Common myeloid progenitor, CD34-positive (primary cell): ENCODE measurements at regions not wholly inside any gene's neighbourhood (a gene's known extent, or its start where the extent isn't known, plus 50 kb on each side); places are given as distances from the start of the nearest gene placed in this dataset.

Experiments
- CTCF ChIA-PET: fragments of 350-600 bp; sonication (Branson Sonifier 250); formaldehyde crosslinking; loops from one replicate; lab custom pipeline; 2021; ENCODE audit warnings: antibody characterized with exemption; lab: Charles Lee
- POLR2A ChIA-PET: fragments of 350-600 bp; sonication (Branson Sonifier 250); formaldehyde crosslinking; loops from one replicate; lab custom pipeline; 2021; ENCODE audit warnings: antibody characterized with exemption; lab: Charles Lee
- DNase-seq, 3 donors: peaks; one replicate each; pipeline versions ENCODE4 v3.0.0 to v3.0.0-alpha.2; 2013
- H3K27ac ChIP-seq, 2 experiments: 1 replicate in 1 of 2; 2 replicates in 1 of 2; pipeline ENCODE4 v1.7.0; 2013; ENCODE audit warnings: inconsistent platforms in 2 of 2, low read length in 2 of 2, mild to moderate bottlenecking in 2 of 2, low read depth in 1 of 2, moderate library complexity in 1 of 2; ENCODE audit not compliant: severe bottlenecking in 2 of 2, insufficient read depth in 1 of 2, poor library complexity in 1 of 2
- H3K27me3 ChIP-seq, 5 experiments: replicated peaks in 2 of 5; 1 replicate in 3 of 5; 2 replicates in 2 of 5; pipeline versions ENCODE4 v1.6.1 to v1.7.0; 2013; ENCODE audit warnings: low read length in 4 of 5, mild to moderate bottlenecking in 2 of 5, moderate library complexity in 2 of 5, inconsistent platforms in 1 of 5; ENCODE audit not compliant: insufficient read depth in 5 of 5, control insufficient read depth in 4 of 5
- H3K36me3 ChIP-seq, 4 experiments: 1 replicate in 2 of 4; 2 replicates in 2 of 4; pipeline versions ENCODE4 v1.6.1 to v1.7.0; 2013; ENCODE audit warnings: low read length in 3 of 4, control low read depth in 1 of 4, mild to moderate bottlenecking in 1 of 4; ENCODE audit not compliant: control insufficient read depth in 4 of 4, insufficient read depth in 4 of 4
- H3K4me1 ChIP-seq, 4 experiments: 1 replicate in 3 of 4; 2 replicates in 1 of 4; pipeline versions ENCODE4 v1.6.1 to v1.7.1; 2013; ENCODE audit warnings: low read length in 3 of 4, mild to moderate bottlenecking in 3 of 4, control low read depth in 1 of 4, inconsistent platforms in 1 of 4, moderate library complexity in 1 of 4; ENCODE audit not compliant: control insufficient read depth in 4 of 4, insufficient read depth in 4 of 4; ENCODE audit errors: control extremely low read depth in 1 of 4
- H3K4me3 ChIP-seq, 7 experiments: 1 replicate in 4 of 7; 2 replicates in 3 of 7; pipeline versions ENCODE4 v1.5.1 to v1.7.0; 2013; ENCODE audit warnings: mild to moderate bottlenecking in 7 of 7, low read length in 6 of 7, moderate library complexity in 6 of 7, inconsistent platforms in 2 of 7, low read depth in 2 of 7, control low read depth in 1 of 7; ENCODE audit not compliant: insufficient read depth in 4 of 7, control insufficient read depth in 1 of 7; ENCODE audit errors: extremely low read depth in 1 of 7
- H3K9me3 ChIP-seq, 5 experiments: 1 replicate in 4 of 5; 2 replicates in 1 of 5; pipeline versions ENCODE4 v1.6.1 to v1.7.1; 2013; ENCODE audit warnings: low read length in 4 of 5, mild to moderate bottlenecking in 2 of 5, inconsistent platforms in 1 of 5, low read depth in 1 of 5, moderate library complexity in 1 of 5; ENCODE audit not compliant: control insufficient read depth in 4 of 5, insufficient read depth in 2 of 5; ENCODE audit errors: control extremely low read depth in 1 of 5
- WGBS: methylation state at CpG from one replicate; pipeline ENCODE4 v1.1.5; 2013; ENCODE audit not compliant: insufficient coverage; 5-methylcytosine and 5-hydroxymethylcytosine counted together

DNA sequence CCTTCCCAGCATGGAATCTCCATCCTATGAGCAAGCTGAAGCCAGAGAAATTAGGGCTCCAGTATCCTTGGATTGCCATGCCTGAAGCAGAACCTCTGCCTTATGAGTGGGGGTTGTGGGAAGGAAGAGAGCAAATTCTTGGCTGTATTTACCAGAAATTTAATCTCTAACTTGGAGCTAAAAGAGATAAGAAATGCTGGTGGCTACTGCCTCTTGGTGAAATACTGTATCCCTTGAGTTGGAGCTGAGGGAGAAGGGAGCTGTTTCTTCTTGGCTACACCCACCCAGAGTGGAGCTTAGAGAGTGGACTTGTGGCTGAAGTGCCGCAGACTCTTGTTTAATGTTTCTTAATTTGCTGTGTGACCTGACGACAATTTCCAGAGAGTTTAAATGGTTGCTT, 447.3 kb downstream of the ARHGEF28 start:
- Histone ChIP-seq H3K27me3 (no peaks in the 10 kb centered on the region), H3K9me3 (peaks cover 0 to 2% (median 0%) of the 10 kb centered on the region in 5 experiments), H3K27ac (no peak overlapping the region), H3K4me1 (no peaks in the 10 kb centered on the region), H3K4me3 (no peak overlapping the region), H3K36me3 (no peaks in the 10 kb centered on the region)
- 100% methylated on average over 1 of the region's 2 CpGs for WGBS
- CTCF ChIA-PET = interaction anchor here (0.7 to 1.2 kb wide), 3 partner anchors 8 to 245 kb away, joined by 3 read pairs; no protein-coding TSS in a partner anchor
- POLR2A ChIA-PET = no interaction called here
- no peak for DNase-seq

- Histone ChIP-seq H3K27ac (no peak overlapping the region), H3K4me1 (no peaks in the 10 kb centered on the region), H3K27me3 (no peaks in the 10 kb centered on the region), H3K9me3 (peaks cover 0 to 2% (median 0%) of the 10 kb centered on the region in 5 experiments), H3K4me3 (no peak overlapping the region), H3K36me3 (no peaks in the 10 kb centered on the region)
- ChIA-PET CTCF (interaction anchor here (0.8 to 1.2 kb wide), 2 partner anchors 9 to 246 kb away, joined by 3 read pairs; no protein-coding TSS in a partner anchor), POLR2A (no interaction called here)
- WGBS = 100% methylated on average over 1 of the region's 1 CpG
- DNase-seq = no peak
These were observed 446.6 kb downstream of the ARHGEF28 start for GRCh38 chr5:74072646-74073045.

DNA sequence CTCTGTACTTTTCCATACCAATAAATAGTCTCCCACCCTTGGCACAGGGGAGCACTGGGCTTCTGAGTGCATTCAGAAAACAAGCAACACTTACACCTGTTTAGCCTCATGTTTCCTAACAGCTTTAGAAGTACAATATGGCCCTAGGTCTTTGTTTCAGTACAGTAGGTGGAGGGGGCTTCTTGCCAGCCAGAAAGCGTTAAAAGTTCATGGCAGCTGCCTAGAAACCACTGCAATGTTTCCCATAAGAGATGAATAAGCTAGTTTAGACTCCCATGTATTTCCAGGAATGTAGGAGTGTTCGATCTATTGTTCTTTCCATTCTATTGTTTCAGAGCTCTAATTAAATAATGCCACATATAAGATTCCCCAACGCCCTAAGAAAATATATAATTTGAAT, 444.8 kb downstream of the ARHGEF28 start:
- H3K4me3 ChIP-seq = no peak overlapping the region
- H3K36me3 ChIP-seq = no peaks in the 10 kb centered on the region
- 100% methylated on average over 1 of the region's 3 CpGs for WGBS
- DNase-seq = no peak
- H3K9me3 ChIP-seq = no peaks in the 10 kb centered on the region
- ChIA-PET CTCF (no interaction called here), POLR2A (no interaction called here)
- no peaks in the 10 kb centered on the region for H3K27me3 ChIP-seq
- H3K4me1 ChIP-seq = no peaks in the 10 kb centered on the region
- H3K27ac ChIP-seq = no peak overlapping the region

DNA sequence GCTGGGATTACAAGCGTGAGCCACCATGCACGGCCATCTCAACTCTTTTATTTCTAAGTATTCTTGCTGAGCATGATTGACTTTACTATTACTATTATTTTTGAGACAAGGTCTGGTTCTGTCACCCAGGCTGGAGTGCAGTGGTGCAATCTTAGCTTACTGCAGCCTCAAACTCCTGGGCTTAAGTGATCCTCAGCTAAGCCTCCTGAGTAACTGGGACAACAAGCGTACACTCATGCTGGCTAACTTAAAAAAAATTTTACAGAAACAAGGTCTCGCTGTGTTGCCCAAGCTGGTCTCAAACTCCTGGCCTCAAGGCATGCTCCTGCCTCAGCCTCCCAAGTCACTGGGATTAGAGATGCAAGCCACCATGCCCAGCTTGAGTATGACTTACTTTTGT, 443.7 kb downstream of the ARHGEF28 start:
- no peak overlapping the region for H3K27ac ChIP-seq
- no peaks in the 10 kb centered on the region for H3K36me3 ChIP-seq
- 83% methylated on average over 1 of the region's 4 CpGs for WGBS
- ChIA-PET CTCF (no interaction called here), POLR2A (no interaction called here)
- H3K4me3 ChIP-seq = no peak overlapping the region
- H3K9me3 ChIP-seq = no peaks in the 10 kb centered on the region
- no peaks in the 10 kb centered on the region for H3K27me3 ChIP-seq
- no peak for DNase-seq
- H3K4me1 ChIP-seq = no peaks in the 10 kb centered on the region

GRCh38 chr5:74067748-74068541, 441.9 kb downstream of the ARHGEF28 start:
- POLR2A ChIA-PET = no interaction called here
- H3K27ac ChIP-seq = no peak overlapping the region
- H3K9me3 ChIP-seq = no peaks in the 10 kb centered on the region
- H3K27me3 ChIP-seq = no peaks in the 10 kb centered on the region
- CTCF ChIA-PET = no interaction called here
- no peak overlapping the region for H3K4me3 ChIP-seq
- no peak for DNase-seq
- no peaks in the 10 kb centered on the region for H3K4me1 ChIP-seq
- WGBS = 100% methylated on average over 3 of the region's 5 CpGs
- no peaks in the 10 kb centered on the region for H3K36me3 ChIP-seq

DNA sequence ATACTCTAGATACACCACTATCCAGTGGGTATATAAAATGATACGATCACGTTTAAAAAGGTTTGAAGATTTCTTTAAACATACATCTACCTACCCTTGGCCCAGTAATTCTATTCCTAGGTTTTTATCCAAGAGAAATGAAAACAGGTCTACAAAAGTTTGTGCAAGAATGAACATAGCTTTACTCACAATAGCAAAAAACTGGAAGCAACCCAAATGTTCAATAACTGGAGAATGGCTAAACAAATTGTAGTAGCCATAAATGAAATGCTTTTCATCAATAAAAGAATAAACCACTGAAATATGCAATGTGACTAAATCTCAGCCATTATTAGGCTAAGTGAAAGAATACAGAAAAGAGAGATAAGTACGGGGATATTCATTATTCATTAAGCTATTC, 438.9 kb downstream of the ARHGEF28 start:
- no peaks in the 10 kb centered on the region for H3K4me1 ChIP-seq
- POLR2A ChIA-PET = no interaction called here
- no peaks in the 10 kb centered on the region for H3K36me3 ChIP-seq
- CTCF ChIA-PET = no interaction called here
- 100% methylated on average over 2 of the region's 3 CpGs for WGBS
- no peak overlapping the region for H3K27ac ChIP-seq
- no peak for DNase-seq
- no peaks in the 10 kb centered on the region for H3K9me3 ChIP-seq
- H3K27me3 ChIP-seq = no peaks in the 10 kb centered on the region
- H3K4me3 ChIP-seq = no peak overlapping the region

GRCh38 chr5:74064225-74064624, 438.2 kb downstream of the ARHGEF28 start:
- POLR2A ChIA-PET = no interaction called here
- no peaks in the 10 kb centered on the region for H3K36me3 ChIP-seq
- no peaks in the 10 kb centered on the region for H3K27me3 ChIP-seq
- H3K4me3 ChIP-seq = no peak overlapping the region
- no peak for DNase-seq
- CTCF ChIA-PET = no interaction called here
- H3K9me3 ChIP-seq = no peaks in the 10 kb centered on the region
- no peak overlapping the region for H3K27ac ChIP-seq
- no peaks in the 10 kb centered on the region for H3K4me1 ChIP-seq
